GM20431 (cell line): ENCODE measurements at regions not wholly inside any gene's neighbourhood (a gene's known extent, or its start where the extent isn't known, plus 50 kb on each side); places are given as distances from the start of the nearest gene placed in this dataset.

ENCODE experiments used
- in situ Hi-C: fragments of 300-500 bp; cut with MseI, MboI; formaldehyde crosslinking; loops from one replicate; pipeline ENCODE4 v1.15.0; 2020; ENCODE audit warnings: low sequenced_read_pairs; ENCODE audit not compliant: unreplicated experiment

DNA sequence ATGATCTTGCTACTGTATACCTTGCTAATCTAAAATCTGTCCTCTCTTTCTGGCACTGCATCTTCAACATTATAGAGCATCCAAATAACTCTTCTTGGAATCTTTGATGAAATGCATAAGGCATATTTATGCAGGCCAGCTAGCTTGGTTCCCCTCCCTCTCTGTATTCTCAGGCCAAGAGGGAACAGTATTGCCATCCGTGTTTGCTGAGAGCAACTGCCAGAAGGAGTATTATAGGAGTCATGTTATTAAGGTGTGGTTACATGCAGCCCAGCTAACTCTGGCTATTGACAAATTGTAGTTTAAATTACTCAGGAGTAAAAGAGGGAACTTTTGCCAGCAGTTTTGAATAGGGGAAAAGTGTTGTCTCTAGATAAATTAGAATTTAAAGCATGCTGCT, 309.3 kb upstream of the E2F7 start:
- in situ Hi-C loops: no loop called here

DNA sequence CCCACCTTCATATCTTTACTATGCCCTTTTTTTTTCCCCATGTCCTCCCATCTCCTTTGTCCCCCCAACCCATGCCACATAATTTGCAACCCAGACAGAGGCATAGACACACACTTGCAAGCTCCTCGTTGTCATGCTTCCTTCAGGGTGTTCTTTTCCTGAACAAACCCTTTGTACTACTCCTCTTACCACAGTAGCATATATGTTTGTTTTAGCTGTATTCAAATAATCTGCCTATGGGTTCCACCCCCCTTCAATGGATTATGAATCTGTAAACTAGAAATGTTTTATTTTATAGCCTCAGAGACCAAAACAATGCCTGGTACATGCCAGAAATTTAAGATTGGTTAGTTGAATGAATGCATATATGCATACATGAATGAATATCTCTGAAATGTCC, 307.1 kb upstream of the E2F7 start:
- in situ Hi-C loops: no loop called here

DNA sequence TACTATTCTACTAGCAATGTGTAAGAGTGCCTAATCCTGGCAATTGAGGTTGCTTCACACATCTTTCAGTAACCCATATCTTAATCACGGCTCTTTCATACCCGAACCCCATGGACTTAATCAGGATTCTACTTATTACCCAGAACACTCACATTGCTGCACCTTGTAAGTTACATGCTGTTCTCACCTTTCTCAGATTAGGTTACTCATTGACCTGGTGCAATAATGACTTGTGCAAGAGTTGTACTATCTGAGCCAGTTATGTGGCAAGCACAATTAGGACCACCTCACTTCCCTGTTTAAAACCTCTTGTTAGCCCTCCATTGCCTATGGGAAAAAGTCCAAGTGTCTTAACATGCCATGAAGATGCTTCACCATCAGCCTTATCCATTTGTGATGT, 306.7 kb upstream of the E2F7 start:
- in situ Hi-C loops: no loop called here

DNA sequence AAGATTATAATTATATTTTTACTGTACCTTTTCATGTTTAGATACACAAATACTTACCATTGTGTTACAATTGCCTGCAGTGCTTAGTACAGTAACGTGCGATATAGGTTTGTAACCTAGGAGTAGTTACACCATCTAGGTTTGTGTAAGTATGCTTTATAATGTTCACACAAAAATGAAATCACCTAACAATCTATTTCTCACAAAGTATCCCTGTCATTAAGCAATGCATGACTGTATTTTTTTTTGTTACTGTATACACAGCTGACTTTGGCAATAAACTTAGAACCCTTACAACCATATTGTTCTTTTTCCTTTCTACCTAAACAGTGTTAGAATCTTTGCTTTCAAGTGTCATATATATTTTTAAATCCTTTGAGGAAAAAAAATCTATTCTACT, 303.0 kb upstream of the E2F7 start:
- in situ Hi-C loops: no loop called here

DNA sequence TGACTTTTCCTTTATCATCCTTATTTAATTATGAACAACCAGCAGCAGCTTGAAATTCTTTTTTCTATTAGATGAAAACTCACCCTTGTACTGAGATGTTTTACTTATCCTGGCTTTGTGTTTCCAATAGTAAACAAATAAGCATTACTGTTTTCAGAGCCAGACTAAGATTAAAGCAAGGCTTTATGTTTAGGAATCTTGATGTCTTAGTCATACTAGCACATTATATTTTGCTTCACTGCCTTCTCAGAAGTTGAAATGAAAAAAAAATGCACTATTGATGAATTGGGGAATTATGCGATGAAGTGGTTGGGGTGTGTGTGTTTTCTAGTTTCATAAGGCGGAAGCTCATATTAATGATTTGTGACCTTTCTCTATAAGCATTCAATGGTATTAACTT, 301.2 kb upstream of the E2F7 start:
- in situ Hi-C loops: no loop called here

DNA sequence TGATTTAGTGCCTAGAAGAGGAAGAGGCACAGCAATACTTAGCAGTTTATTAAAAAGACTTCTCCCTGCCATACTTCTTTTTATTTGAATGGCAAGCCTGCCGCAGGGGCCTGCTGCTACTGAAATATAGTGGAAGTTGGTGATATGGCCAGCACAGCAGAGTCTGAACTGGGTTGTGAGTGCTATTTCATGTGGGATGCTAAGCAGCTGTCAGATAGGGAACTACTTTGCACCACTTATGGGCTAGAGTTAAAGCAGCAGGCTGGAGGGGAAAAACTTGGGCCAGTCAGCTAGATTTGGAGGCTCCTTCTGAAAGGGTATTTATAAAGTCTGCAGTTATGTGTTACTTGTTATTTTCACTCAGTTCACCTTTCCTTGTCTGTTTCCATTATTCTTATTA, 299.0 kb upstream of the E2F7 start:
- in situ Hi-C loops: no loop called here

DNA sequence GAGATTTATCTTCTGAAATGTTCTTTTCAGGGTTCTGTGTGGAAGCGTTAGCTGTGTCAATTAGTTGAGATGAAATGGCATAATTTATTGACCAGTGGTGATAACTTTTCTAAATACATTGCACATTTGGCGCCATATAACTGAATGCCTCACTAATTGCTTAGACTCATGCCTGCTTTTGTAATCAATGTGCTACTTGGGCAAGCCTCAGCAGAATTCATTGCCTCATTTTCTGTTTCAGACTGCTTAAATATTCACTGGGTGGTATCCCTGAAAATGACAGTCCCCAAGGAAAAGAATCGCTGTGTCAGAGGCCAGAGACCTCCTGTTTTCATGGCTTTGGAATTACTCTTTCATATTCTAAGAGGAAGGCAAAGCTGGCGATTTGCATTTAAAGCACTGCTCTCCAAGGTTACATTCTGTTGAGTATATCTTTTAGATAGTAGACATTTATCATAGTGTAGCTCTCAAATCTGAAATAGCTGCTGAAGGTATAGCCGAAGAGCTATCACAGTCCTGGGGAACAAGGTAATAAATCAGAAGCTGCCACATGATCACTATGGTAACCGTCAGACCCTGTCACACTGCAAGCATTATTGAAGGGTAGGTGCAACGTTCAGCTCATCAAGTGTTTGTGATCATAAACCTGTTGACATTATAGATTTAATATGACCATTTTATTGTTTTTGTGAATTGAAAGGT, 297.3 kb upstream of the E2F7 start:
- in situ Hi-C loops: no loop called here

DNA sequence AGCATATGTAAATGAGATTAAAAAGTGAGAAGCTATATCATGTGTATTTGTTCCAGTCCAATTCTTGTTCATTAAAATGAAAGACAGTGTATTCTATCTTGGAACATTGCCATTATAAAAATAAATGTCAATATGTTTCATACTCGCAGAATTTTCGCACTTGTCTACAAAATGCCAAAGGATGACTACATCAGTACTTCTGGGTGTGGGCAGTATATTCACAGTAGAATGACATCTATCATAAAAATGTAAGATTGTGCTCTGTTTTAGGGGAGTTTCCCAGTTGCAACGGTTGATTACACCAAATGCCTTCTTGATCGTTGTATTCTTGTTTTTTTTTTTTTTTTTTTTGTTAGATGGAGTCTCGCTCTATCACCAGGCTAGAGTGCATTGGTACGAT, 292.3 kb upstream of the E2F7 start:
- in situ Hi-C loops: no loop called here

DNA sequence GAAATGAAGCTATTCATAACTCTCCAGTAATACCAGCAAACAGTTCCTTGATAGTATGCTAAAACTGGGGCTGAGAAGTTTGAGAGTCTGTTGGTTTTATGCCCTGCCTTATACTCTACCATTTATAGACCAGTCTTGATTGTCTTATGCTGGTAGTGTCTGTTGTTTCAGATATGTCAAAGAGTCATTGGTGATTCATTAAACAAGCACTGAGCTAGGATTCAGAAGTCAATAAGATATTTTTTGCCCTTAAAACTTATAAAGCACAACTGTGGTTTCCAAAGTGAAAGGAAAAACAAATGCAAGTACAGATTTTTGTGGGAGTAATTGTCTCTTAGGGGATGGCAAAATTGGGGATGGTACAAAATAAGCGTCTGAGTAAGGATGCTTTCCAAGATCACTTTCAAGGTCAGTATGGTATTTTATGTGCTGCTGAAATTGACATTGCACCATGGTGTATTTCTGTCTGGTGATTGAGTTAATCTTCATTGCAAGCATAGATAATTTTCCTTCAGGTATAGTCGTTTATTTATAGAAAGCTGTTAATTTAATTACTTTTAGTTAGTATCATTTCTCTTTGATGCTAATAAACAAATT, 289.5 kb upstream of the E2F7 start:
- in situ Hi-C loops: no loop called here

DNA sequence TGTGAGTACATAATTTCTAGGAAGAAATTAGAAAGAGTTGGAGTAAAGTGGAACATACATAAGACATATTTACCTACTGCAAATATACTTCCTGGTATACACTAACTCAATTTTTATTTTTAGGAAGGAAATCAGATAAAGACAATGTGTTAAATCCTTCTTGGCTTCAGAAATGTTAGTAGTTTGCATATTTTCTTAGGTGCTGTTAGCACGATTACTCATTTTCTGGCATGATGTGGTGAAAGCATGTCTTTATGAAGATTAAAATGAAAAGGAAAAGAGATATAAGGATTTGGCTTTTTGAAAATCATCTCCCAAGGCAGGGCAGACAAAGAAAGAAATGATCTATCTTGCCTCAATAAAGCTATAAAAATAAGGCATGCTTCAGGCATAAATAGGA, 287.6 kb upstream of the E2F7 start:
- in situ Hi-C loops: no loop called here

DNA sequence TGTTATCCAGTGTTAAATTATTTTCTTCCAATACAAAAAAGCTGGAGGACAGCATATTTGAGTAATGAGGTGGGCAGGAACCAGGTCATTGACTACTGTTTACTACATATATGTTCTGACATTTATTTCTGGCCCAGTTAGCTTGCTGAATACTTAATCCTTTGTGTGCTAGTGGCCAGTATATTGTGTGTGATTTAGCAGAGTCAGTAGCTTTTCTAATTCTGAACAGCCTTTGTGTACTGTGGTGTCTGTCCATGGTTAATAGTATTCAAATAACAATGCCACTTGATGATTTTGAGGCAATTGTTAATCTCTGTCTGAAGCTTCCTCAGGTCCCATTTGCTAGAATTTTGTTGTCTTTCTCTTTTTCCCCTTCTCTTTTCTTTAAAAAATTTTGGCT, 286.5 kb upstream of the E2F7 start:
- in situ Hi-C loops: no loop called here

DNA sequence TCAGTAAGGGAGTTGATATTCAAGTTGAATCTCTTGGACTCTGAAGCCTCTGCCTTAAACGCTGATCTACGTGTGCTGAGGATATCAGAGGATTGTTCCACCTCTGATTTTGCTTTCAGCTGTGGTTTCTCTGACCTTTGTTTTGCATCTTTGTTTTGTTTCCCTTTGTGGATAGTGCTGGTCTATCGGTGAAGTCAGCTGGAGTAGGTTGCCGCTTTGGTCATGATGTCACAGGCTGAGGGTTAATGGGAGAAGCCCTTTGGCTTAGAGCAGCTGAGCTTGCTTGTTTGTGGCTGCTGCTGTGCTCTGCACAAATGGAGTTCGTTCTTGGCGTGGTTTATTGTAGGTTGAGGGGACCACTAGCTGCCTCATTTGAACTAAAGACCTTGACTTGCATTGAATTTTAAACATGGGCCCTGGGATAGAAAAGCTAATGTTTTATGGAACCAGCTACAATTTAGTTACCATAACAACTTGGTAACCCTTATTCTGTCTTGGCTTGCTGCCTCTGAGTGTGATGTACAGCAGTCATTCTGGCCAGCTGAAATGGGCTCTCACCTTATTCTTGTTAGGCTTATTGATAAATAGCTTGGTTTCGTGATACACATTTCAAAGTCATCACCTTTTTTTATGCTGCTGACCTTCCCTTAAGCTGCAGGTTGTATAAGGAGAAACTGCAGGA, 284.5 kb upstream of the E2F7 start:
- in situ Hi-C loops: no loop called here

DNA sequence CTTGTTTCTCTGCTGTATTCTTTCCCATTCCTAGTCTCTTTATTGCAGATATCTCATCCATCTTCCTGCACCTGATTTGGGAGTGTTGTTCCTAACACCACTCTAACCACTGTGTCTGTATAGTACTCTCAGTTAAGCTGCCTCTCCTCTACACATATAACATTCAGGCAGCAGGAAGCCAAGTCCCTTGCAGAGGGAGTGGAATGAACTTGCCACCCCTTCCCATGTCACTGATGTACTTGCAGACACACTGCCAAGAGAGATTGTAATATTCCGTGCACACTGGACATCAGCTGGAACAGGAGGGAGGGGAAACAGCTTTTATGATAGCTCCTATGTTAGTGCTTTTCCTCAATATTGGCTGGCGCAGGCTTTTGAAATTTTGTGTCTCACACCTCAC, 281.6 kb upstream of the E2F7 start:
- in situ Hi-C loops: no loop called here

DNA sequence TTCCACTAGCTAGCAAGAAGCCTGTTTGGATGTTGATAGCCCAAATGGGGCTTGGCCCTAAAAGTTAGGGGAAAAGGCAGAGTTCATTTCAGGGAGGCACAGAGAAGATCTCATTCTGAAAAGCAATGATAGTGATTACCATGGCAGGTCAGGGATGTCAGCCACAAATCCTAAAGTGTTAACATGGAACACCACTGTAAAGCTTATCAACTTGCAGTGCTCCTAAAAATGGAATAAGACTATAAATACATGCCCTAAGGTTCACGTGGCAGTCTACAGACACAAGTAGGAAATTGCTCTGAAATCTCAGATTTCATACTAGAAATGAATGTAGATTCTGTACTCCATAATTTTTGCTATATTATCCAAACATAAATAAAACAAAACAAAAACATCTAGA, 280.0 kb upstream of the E2F7 start:
- in situ Hi-C loops: no loop called here

DNA sequence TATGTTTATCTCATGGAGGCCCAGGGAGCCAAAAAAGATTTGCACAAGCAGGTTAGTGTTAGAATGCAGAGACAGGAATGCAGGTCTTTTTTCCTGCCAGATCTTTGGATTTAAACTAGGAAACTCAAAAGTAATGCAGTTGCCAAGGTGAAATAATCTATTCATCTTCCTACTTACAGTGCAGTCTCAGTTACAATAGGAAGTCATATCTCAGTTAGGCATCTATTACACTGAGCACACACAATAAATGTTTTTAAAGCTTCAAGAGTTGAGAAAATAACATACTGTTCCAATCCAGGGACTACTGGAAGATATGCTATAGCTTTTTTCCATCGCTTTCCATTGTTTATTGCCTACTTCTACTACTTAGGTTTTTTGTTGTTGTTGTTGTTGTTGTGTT, 279.3 kb upstream of the E2F7 start:
- in situ Hi-C loops: no loop called here

DNA sequence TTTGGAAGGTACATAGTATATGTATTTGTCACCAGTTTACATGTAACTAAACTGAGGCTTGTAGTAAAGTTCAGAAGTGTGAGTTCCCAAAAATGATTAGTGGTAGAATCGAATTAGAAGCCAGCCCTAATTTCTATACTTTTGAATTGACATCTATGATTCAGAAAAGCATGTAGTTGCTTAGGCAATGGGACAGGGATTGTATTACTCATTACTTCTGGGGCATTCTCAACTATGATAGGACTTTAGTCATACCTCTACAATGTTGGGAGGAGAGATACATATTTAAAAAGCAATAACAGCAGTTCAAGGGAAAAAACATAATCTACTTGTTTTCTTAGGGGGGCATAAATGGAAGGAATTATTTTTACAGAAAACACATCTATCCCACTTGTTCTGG, 277.9 kb upstream of the E2F7 start:
- in situ Hi-C loops: no loop called here

DNA sequence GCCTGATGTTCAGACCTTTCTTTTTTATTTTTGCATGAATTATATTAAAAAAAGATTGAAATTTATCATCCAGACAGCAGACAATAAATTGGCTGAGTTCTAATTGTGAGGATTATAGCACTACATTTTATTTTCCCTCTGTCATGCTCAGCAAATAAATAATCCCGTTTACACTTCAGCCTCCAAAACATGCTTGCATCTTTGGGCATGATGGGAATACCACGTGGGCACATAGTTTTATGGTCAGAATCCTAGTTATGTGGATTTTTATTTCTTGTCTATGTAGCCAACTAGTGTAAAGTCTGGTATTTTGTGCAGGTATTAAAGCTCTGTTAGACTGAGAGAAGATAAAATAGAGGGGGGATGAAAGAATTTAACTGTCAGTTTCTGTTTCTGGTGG, 276.9 kb upstream of the E2F7 start:
- in situ Hi-C loops: no loop called here

DNA sequence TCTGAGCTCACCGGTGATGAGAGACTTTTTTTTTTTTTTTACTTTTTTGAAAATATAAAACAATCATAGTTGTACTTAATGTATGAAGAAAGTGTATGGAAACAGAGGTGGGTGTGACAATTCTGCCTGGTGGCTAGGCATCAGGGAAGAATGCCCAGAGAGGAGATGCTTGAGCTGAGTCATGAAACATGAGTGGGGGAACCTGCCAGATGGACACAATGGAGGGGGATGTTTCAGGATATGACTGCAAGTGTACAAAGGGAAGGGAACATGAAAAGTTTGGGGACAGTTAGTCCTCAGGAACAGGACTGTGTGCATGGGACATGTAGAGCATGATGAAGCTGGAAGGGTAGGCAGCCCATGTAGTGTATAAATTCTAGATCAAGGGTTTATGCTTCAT, 274.2 kb upstream of the E2F7 start:
- in situ Hi-C loops: no loop called here

DNA sequence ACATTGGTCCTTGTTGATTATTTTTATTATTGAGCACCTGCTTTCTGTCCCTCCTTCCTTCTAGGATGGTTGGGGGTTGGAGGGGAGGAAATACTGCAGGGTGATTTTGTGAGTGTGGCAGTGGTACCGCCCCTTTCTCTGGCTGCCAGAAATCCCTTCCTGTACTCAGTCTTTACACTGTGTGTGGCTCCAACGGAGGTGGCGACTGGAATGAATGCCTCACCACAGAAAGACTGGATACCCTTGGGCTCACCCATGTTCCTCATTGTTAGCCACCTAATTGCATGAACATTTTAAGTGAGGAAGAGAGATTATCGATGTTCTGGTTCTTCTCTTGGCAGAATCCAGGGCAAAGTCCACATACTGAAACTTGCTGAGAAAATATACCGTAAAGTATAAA, 272.0 kb upstream of the E2F7 start:
- in situ Hi-C loops: no loop called here

DNA sequence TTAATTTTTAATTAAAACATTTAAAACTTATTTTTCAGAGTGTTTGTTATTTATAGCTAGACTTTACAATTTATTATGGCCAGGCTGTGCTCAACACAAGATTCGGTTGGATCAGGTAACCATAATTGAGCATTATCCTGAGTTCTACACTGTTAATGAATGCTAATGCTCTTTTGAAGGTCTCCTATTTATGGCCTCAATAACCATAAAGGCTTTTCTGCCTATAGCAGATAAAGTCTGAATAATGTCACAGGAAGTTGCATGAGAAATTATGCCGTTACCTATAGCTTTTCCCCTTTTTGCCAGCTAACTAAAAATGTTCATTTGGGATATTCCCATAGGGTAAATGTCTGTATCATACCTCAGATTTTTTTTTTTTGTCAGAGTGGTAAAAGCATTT, 269.4 kb upstream of the E2F7 start:
- in situ Hi-C loops: no loop called here

DNA sequence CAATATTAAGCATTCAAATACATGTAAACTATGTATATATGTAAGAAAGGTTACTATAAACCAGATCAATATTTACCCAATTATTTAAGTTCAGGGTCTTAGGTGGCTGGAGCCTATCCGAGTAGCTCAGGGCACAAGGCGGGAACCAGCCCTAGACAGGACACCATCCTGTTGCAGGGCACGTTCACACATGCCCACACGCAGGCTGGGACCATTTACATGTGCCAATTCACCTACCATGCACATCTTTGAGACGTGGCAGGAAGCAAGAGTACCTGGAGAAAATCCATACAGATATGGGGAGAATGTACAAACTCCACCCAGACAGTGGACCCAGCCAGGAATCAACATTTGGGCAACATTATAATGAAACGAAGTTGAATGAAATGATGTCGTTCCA, 263.0 kb upstream of the E2F7 start:
- in situ Hi-C loops: no loop called here
